ENCODE measurements at regions not wholly inside any gene's neighbourhood (a gene's known extent, or its start where the extent isn't known, plus 50 kb on each side); places are given as distances from the start of the nearest gene placed in this dataset.

DNA sequence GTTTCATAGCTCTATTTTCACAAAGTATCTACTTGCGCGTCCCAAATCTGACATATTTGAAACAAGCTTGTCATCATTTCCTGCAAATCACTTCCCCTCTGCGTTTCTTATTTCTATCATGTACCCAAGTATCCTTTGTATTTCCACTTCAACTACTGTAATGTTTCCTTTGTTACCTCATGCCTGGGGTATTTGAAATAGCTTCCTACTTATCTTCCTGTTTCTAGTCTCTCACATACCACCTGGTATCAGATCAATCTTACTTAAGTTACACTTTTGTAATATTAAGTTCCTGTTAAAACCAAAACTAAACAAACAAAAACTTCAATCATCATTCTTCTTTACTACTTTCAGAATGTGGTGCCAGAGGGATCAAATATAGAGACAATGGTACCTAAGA, 93.6 kb upstream of the SMAD1 start:
- TF ChIP-seq, protein P1, sequence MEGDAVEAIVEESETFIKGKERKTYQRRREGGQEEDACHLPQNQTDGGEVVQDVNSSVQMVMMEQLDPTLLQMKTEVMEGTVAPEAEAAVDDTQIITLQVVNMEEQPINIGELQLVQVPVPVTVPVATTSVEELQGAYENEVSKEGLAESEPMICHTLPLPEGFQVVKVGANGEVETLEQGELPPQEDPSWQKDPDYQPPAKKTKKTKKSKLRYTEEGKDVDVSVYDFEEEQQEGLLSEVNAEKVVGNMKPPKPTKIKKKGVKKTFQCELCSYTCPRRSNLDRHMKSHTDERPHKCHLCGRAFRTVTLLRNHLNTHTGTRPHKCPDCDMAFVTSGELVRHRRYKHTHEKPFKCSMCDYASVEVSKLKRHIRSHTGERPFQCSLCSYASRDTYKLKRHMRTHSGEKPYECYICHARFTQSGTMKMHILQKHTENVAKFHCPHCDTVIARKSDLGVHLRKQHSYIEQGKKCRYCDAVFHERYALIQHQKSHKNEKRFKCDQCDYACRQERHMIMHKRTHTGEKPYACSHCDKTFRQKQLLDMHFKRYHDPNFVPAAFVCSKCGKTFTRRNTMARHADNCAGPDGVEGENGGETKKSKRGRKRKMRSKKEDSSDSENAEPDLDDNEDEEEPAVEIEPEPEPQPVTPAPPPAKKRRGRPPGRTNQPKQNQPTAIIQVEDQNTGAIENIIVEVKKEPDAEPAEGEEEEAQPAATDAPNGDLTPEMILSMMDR (conservative IDR thresholded peaks at IDR 0.05; ENCODE audit: low read depth) = no peak
- POLR2A ChIA-PET (ENCODE audit: low non-redundant PET) = no interaction called here
- CTCF ChIA-PET = no interaction called here
- no peak for DNase-seq (ENCODE audit: low spot score)
- no peak overlapping the region for H3K27ac ChIP-seq

DNA sequence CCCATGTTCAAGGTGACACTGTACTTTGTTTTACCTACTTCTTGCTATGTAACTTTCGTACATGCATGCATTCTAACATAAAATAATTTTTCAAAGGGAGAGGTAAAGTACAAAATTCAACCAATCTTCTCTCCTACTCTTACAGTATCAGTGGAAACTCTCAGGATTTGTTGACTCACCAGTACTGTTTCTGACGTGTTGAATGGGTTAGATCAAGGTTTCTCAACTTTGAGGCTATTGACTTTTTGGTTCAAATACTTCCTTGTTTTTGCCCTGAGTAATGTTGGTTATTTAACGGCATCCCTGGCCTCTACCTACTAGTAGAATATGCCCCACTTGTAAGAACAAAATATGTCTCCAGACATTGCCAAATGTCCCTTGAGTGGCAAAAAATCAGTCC, 94.6 kb upstream of the SMAD1 start:
- CTCF ChIA-PET = no interaction called here
- DNase-seq (ENCODE audit: low spot score) = no peak
- TF ChIP-seq, protein P1 (conservative IDR thresholded peaks at IDR 0.05; ENCODE audit: low read depth) = no peak

DNA sequence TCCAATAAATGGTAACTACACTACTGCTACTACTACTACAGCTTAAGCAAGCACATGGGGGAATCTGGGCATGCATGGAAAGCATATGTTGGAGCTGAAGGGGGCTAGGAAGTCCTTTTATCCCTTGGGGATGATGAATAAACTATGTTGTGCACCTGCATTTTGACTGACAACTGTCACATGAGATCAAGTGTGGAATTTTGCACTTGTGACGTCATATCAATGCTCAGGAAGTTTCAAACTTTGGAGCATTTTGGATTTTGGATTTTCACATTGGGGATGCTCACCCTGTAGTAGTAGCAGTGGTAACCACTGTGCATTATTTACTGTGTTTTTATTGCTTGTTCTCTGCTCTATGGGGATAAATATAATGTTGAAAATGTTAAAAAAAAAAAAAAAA, 100.5 kb upstream of the SMAD1 start:
- no peak for DNase-seq (ENCODE audit: low spot score)
- POLR2A ChIA-PET (ENCODE audit: low non-redundant PET) = no interaction called here
- TF ChIP-seq, protein P1 (conservative IDR thresholded peaks at IDR 0.05; ENCODE audit: low read depth) = no peak
- CTCF ChIA-PET = no interaction called here
- no peak overlapping the region for H3K27ac ChIP-seq

More for the DNA sequence above, 94.6 kb upstream of the SMAD1 start:
- POLR2A ChIA-PET (ENCODE audit: low non-redundant PET) = no interaction called here
- H3K27ac ChIP-seq = no peak overlapping the region

DNA sequence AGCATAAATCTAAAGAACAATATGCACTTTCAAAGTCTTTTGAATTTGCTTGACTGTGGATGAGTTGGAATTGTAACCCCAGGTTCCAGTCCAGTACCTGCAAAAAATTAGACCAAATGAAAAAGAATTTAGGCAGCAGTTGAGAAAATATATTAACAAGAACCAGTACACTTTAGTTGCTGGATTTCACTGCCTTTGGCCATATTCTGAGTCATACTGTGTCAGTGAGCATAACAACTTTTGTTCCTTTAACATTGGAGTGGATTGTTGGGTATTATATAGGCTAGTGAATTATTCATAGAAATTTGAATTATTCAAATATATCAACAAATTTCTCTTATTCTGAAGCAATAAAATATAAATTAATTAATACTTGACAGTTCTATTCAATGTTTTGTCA, 101.5 kb upstream of the SMAD1 start:
- CTCF ChIA-PET = no interaction called here
- TF ChIP-seq, protein P1 (conservative IDR thresholded peaks at IDR 0.05; ENCODE audit: low read depth) = no peak
- no peak overlapping the region for H3K27ac ChIP-seq
- peak; percentile 4 for DNase-seq (ENCODE audit: low spot score)
- POLR2A ChIA-PET (ENCODE audit: low non-redundant PET) = no interaction called here

DNA sequence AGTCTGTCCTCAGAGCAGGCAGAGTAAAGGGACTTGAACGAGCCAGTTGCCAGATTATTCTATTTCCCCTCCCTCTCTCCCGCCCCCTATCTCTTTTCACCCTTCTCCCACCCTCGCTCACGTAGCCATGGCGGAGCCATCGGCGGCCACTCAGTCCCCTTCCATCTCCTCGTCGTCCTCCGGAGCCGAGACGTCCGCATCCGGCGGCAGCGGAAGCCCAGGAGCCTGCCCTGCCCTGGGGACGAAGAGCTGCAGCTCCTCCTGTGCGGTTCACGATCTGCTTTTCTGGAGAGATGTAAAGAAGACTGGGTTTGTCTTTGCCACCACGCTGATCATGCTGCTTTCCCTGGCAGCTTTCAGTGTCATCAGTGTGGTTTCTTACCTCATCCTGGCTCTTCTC, 106.2 kb upstream of the SMAD1 start:
- H3K27ac ChIP-seq = no peak overlapping the region
- ChIA-PET CTCF (no interaction called here), POLR2A (ENCODE audit: low non-redundant PET) (no interaction called here)
- TF ChIP-seq, protein P1 (conservative IDR thresholded peaks at IDR 0.05; ENCODE audit: low read depth) = no peak
- no peak for DNase-seq (ENCODE audit: low spot score)

DNA sequence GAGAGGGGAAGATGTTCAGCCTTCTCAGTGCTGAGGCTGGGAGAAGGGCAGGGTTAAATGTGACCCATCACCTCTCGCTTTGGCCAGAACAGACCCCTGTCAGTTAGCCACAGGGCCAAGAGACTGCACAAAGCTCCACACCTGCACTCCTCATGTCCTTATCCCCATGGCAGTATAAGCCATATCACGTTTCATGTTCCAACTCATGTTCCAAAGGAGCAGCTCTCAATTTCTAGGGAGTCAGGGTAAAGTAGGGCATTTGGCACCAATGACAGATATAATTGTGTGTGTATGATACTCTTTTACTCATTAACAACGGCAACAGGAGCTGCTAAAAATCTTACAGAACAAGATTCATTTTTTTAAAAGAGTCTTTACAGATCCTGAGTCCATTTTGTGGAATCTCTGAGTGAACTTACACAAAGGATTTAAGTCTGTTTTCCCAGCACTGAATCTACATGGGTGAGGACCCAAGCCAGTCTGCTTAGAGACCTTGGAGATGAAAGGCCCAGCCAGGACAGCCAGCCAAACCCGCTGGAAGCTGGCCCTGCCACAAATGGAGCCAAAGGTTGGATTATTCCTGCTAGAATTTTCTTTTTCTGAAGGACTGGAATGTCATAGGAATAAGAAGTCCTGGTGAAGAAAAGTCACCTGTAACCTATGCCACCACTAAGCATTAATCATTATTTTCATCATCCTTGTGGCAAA, 129.1 kb upstream of the SMAD1 start:
- DNase-seq (ENCODE audit: low spot score) = no peak
- POLR2A ChIA-PET (ENCODE audit: low non-redundant PET) = no interaction called here
- TF ChIP-seq, protein P1 (conservative IDR thresholded peaks at IDR 0.05; ENCODE audit: low read depth) = no peak
- CTCF ChIA-PET = no interaction called here
- H3K27ac ChIP-seq = no peak overlapping the region

Measured in RWPE1 (cell line).